ENCODE measurements at regions not wholly inside any gene's neighbourhood (a gene's known extent, or its start where the extent isn't known, plus 50 kb on each side); places are given as distances from the start of the nearest gene placed in this dataset.

- TF ChIP-seq BHLHE40 (IDR thresholded peaks at IDR 0.05; ENCODE audit: borderline replicate concordance) (no peak), SP1 (IDR thresholded peaks at IDR 0.05) (no peak), ARNT (IDR thresholded peaks at IDR 0.05) (no peak), FOXK2 (IDR thresholded peaks at IDR 0.05) (no peak), LEF1 (IDR thresholded peaks at IDR 0.05; ENCODE audit: borderline replicate concordance) (no peak), FOXM1 (IDR thresholded peaks at IDR 0.05; ENCODE audit: borderline replicate concordance) (no peak), SUZ12 (IDR thresholded peaks at IDR 0.05) (no peak), CTBP1 (IDR thresholded peaks at IDR 0.05; ENCODE audit: borderline replicate concordance) (no peak), ELF4 (IDR thresholded peaks at IDR 0.05) (no peak), ZNF384 (IDR thresholded peaks at IDR 0.05) (no peak), NFRKB (IDR thresholded peaks at IDR 0.05) (no peak), TARDBP (IDR thresholded peaks at IDR 0.05) (no peak), HDGF (IDR thresholded peaks at IDR 0.05; ENCODE audit: borderline replicate concordance) (no peak), L3MBTL2 (conservative IDR thresholded peaks at IDR 0.05) (no peak), FOXA1 (IDR thresholded peaks at IDR 0.05) (no peak)
- TF ChIP-seq, protein P1, sequence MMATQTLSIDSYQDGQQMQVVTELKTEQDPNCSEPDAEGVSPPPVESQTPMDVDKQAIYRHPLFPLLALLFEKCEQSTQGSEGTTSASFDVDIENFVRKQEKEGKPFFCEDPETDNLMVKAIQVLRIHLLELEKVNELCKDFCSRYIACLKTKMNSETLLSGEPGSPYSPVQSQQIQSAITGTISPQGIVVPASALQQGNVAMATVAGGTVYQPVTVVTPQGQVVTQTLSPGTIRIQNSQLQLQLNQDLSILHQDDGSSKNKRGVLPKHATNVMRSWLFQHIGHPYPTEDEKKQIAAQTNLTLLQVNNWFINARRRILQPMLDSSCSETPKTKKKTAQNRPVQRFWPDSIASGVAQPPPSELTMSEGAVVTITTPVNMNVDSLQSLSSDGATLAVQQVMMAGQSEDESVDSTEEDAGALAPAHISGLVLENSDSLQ (IDR thresholded peaks at IDR 0.05): no peak
- ChIA-PET CTCF (no interaction called here), POLR2A (no interaction called here)
- no peak for DNase-seq (ENCODE audit: extremely low spot score)
Measured at GRCh38 chr2:19787134-19787533, 114.6 kb downstream of the TTC32 start.

GRCh38 chr2:19786408-19787058 is 115.2 kb downstream of the TTC32 start:
- DNase-seq (ENCODE audit: extremely low spot score): no peak
- ChIA-PET POLR2A (no interaction called here), CTCF (no interaction called here)
- TF ChIP-seq ARNT (IDR thresholded peaks at IDR 0.05): no peak
- no peak for TF ChIP-seq ZNF384 (IDR thresholded peaks at IDR 0.05)
- no peak for TF ChIP-seq FOXK2 (IDR thresholded peaks at IDR 0.05)
- TF ChIP-seq L3MBTL2 (conservative IDR thresholded peaks at IDR 0.05): no peak
- no peak for TF ChIP-seq NFRKB (IDR thresholded peaks at IDR 0.05)
- no peak for TF ChIP-seq HDGF (IDR thresholded peaks at IDR 0.05; ENCODE audit: borderline replicate concordance)
- TF ChIP-seq CTBP1 (IDR thresholded peaks at IDR 0.05; ENCODE audit: borderline replicate concordance): no peak
- no peak for TF ChIP-seq FOXM1 (IDR thresholded peaks at IDR 0.05; ENCODE audit: borderline replicate concordance)
- TF ChIP-seq BHLHE40 (IDR thresholded peaks at IDR 0.05; ENCODE audit: borderline replicate concordance): no peak
- no peak for TF ChIP-seq TARDBP (IDR thresholded peaks at IDR 0.05)
- no peak for TF ChIP-seq LEF1 (IDR thresholded peaks at IDR 0.05; ENCODE audit: borderline replicate concordance)
- TF ChIP-seq SP1 (IDR thresholded peaks at IDR 0.05): no peak
- TF ChIP-seq, protein P1 (IDR thresholded peaks at IDR 0.05): no peak

GRCh38 chr2:19785867-19786266 is 115.9 kb downstream of the TTC32 start:
- POLR2A ChIA-PET: no interaction called here
- DNase-seq (ENCODE audit: extremely low spot score): no peak
- CTCF ChIA-PET: no interaction called here
- TF ChIP-seq BHLHE40 (IDR thresholded peaks at IDR 0.05; ENCODE audit: borderline replicate concordance) (no peak), L3MBTL2 (conservative IDR thresholded peaks at IDR 0.05) (no peak)

DNA sequence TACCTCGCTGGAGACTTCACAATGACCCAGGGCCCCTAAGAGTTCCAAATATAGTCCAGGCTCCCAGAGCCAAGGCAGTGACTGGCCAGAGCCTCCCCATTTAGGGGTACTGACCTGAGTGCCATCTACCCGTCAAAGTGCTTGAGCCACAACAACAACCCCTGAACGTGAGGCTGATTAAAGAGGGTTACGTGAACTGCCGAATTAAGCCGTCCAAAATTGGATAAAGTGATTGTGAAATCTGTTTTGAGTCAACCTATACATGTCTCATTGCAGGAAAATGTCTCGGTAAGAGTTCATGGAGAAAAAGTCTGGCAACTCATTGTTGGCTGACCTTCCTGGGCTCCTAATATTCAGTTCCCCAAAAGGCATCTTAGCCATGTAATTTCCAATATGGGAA is 116.3 kb downstream of the TTC32 start:
- CTCF ChIA-PET: no interaction called here
- POLR2A ChIA-PET: no interaction called here
- no peak for DNase-seq (ENCODE audit: extremely low spot score)
- TF ChIP-seq NFRKB (IDR thresholded peaks at IDR 0.05): no peak
- TF ChIP-seq TARDBP (IDR thresholded peaks at IDR 0.05): no peak
- no peak for TF ChIP-seq FOXK2 (IDR thresholded peaks at IDR 0.05)
- TF ChIP-seq ZNF384 (IDR thresholded peaks at IDR 0.05): no peak
- TF ChIP-seq, protein P1 (IDR thresholded peaks at IDR 0.05): no peak
- TF ChIP-seq LEF1 (IDR thresholded peaks at IDR 0.05; ENCODE audit: borderline replicate concordance): no peak
- no peak for TF ChIP-seq SP1 (IDR thresholded peaks at IDR 0.05)
- TF ChIP-seq FOXM1 (IDR thresholded peaks at IDR 0.05; ENCODE audit: borderline replicate concordance): no peak
- TF ChIP-seq BHLHE40 (IDR thresholded peaks at IDR 0.05; ENCODE audit: borderline replicate concordance): no peak
- no peak for TF ChIP-seq L3MBTL2 (conservative IDR thresholded peaks at IDR 0.05)
- no peak for TF ChIP-seq FOXA1 (IDR thresholded peaks at IDR 0.05)
- TF ChIP-seq ARNT (IDR thresholded peaks at IDR 0.05): no peak
- no peak for TF ChIP-seq ELF4 (IDR thresholded peaks at IDR 0.05)
- no peak for TF ChIP-seq HDGF (IDR thresholded peaks at IDR 0.05; ENCODE audit: borderline replicate concordance)
- TF ChIP-seq SUZ12 (IDR thresholded peaks at IDR 0.05): no peak
- no peak for TF ChIP-seq CTBP1 (IDR thresholded peaks at IDR 0.05; ENCODE audit: borderline replicate concordance)

- POLR2A ChIA-PET: no interaction called here
- TF ChIP-seq FOXK2 (IDR thresholded peaks at IDR 0.05) (no peak), ARNT (IDR thresholded peaks at IDR 0.05) (no peak), LEF1 (IDR thresholded peaks at IDR 0.05; ENCODE audit: borderline replicate concordance) (no peak), SP1 (IDR thresholded peaks at IDR 0.05) (no peak), ZNF384 (IDR thresholded peaks at IDR 0.05) (no peak), NFRKB (IDR thresholded peaks at IDR 0.05) (no peak), TARDBP (IDR thresholded peaks at IDR 0.05) (no peak), L3MBTL2 (conservative IDR thresholded peaks at IDR 0.05) (no peak), HDGF (IDR thresholded peaks at IDR 0.05; ENCODE audit: borderline replicate concordance) (no peak)
- TF ChIP-seq, protein P1 (IDR thresholded peaks at IDR 0.05): no peak
- DNase-seq (ENCODE audit: extremely low spot score): no peak
- CTCF ChIA-PET: no interaction called here
Measured at GRCh38 chr2:19784456-19784855, 117.3 kb downstream of the TTC32 start.

DNA sequence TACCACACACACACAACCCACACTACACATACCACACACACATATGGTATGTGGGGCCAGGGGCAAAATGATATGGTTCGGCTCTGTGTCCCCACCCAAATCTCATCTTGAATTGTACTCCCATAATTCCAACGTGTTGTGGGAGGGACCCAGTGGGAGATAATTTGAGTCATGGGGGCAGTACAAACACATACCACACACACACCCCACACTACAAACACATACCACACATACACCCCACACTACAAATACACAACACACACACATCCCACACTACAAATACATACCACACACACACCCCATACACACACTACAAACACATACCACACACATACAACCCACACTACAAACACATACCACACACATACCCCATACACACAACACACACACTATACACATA is 117.8 kb downstream of the TTC32 start:
- POLR2A ChIA-PET: no interaction called here
- no peak for DNase-seq (ENCODE audit: extremely low spot score)
- TF ChIP-seq NFRKB (IDR thresholded peaks at IDR 0.05) (no peak), CTBP1 (IDR thresholded peaks at IDR 0.05; ENCODE audit: borderline replicate concordance) (no peak), SUZ12 (IDR thresholded peaks at IDR 0.05) (no peak), FOXA1 (IDR thresholded peaks at IDR 0.05) (no peak), SP1 (IDR thresholded peaks at IDR 0.05) (no peak), TARDBP (IDR thresholded peaks at IDR 0.05) (no peak), L3MBTL2 (conservative IDR thresholded peaks at IDR 0.05) (no peak)
- CTCF ChIA-PET: no interaction called here
